Mesothelial cell of epicardium (in vitro differentiated cells): ENCODE measurements at regions not wholly inside any gene's neighbourhood (a gene's known extent, or its start where the extent isn't known, plus 50 kb on each side); places are given as distances from the start of the nearest gene placed in this dataset.

Experiments used
- DNase-seq, 2 experiments: peaks; one replicate each; pipeline ENCODE4 v3.0.0; 2021; ENCODE audit warnings: low spot score in 2 of 2; ENCODE audit not compliant: unreplicated experiment in 2 of 2
- H3K27ac Mint-ChIP-seq: 2 replicates; pipeline ENCODE4 v1.8.0; 2021; ENCODE audit warnings: mixed read lengths
- H3K27me3 Mint-ChIP-seq: 2 replicates; pipeline ENCODE4 v1.8.0; 2021; ENCODE audit warnings: low read depth, mixed read lengths
- H3K36me3 Mint-ChIP-seq: 2 replicates; pipeline ENCODE4 v1.8.0; 2021; ENCODE audit warnings: mixed read lengths
- H3K4me1 Mint-ChIP-seq: 2 replicates; pipeline ENCODE4 v1.8.0; 2021; ENCODE audit warnings: mixed read lengths
- H3K4me3 Mint-ChIP-seq: 2 replicates; pipeline ENCODE4 v1.8.0; 2021; ENCODE audit warnings: mild to moderate bottlenecking, moderate library complexity, mixed read lengths
- H3K9me3 Mint-ChIP-seq: 2 replicates; pipeline ENCODE4 v1.8.0; 2021; ENCODE audit warnings: mixed read lengths
- TF ChIP-seq, protein P1 (sequence below): fragments of 200-600 bp; sonication (generic); IDR thresholded peaks from one replicate; pipeline ENCODE4 v1.5.0; 2021; ENCODE audit warnings: antibody characterized with exemption; ENCODE audit not compliant: unreplicated experiment

DNA sequence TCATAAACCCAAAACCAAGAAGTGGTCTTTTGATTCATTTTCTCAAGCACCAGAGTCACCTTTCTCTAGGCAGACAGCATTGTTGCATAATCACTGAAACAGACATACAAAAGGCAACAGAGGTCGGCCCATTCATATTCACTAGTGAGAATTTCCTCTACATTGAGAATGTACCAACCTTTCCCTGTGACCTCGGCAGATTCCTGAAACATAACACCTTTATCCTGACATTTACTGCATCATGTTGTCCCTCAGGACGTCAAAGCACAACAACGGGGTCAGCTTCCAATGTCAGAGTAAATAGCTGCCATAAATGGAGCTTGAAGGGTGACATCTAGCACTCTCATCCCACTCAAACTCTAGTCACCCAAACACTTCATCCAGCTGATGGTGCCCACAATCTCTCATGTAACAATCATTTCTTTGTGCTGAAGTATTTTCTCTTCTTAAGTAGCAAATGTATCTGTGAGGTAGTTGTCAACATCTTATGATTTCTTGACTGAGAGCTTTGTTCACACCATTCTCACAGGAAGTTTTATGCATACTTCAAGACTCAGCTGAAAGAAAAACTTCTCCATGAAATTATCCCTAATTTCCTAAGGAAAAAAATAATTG, 802.6 kb upstream of the CHAC2 start:
- peaks cover 3% of the 10 kb centered on the region for H3K9me3 Mint-ChIP-seq
- H3K36me3 Mint-ChIP-seq = no peaks in the 10 kb centered on the region
- no peak overlapping the region for H3K4me3 Mint-ChIP-seq
- DNase-seq = no peak
- peaks cover 4% of the 10 kb centered on the region for H3K4me1 Mint-ChIP-seq
- no peaks in the 10 kb centered on the region for H3K27me3 Mint-ChIP-seq
- no peak overlapping the region for H3K27ac Mint-ChIP-seq
- TF ChIP-seq, protein P1, sequence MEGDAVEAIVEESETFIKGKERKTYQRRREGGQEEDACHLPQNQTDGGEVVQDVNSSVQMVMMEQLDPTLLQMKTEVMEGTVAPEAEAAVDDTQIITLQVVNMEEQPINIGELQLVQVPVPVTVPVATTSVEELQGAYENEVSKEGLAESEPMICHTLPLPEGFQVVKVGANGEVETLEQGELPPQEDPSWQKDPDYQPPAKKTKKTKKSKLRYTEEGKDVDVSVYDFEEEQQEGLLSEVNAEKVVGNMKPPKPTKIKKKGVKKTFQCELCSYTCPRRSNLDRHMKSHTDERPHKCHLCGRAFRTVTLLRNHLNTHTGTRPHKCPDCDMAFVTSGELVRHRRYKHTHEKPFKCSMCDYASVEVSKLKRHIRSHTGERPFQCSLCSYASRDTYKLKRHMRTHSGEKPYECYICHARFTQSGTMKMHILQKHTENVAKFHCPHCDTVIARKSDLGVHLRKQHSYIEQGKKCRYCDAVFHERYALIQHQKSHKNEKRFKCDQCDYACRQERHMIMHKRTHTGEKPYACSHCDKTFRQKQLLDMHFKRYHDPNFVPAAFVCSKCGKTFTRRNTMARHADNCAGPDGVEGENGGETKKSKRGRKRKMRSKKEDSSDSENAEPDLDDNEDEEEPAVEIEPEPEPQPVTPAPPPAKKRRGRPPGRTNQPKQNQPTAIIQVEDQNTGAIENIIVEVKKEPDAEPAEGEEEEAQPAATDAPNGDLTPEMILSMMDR = no peak

- H3K9me3 Mint-ChIP-seq = peaks cover 3% of the 10 kb centered on the region
- TF ChIP-seq, protein P1 = no peak
- no peak for DNase-seq
- no peak overlapping the region for H3K27ac Mint-ChIP-seq
- H3K4me1 Mint-ChIP-seq = peaks cover 4% of the 10 kb centered on the region
- no peak overlapping the region for H3K4me3 Mint-ChIP-seq
- H3K36me3 Mint-ChIP-seq = no peaks in the 10 kb centered on the region
- no peaks in the 10 kb centered on the region for H3K27me3 Mint-ChIP-seq
Measured at GRCh38 chr2:52961403-52961802, 806.2 kb upstream of the CHAC2 start.

- Mint-ChIP-seq H3K4me1 (peaks cover 4% of the 10 kb centered on the region), H3K27ac (no peak overlapping the region), H3K36me3 (no peaks in the 10 kb centered on the region), H3K9me3 (peaks cover 3% of the 10 kb centered on the region), H3K4me3 (no peak overlapping the region), H3K27me3 (no peaks in the 10 kb centered on the region)
- TF ChIP-seq, protein P1 = no peak
- no peak for DNase-seq
Measured at GRCh38 chr2:52960881-52961280, 806.7 kb upstream of the CHAC2 start.

DNA sequence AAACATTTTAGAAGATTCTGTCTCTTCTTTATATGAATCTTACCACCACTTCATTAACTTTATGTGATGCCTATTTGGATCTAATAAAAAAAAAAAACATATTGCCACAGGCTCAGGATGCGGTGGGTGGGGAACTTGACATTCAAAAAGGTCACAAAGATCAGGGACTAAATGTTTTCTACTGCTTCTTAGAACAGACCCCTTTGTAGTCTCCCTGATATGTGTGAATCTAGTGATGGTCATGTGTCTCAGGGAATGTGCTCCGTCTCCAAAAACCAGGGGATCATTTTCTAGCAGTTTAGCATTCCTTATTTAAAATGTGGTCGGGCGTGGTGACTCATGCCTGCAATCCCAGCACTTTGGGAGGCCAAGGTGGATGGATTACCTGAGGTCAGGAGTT, 807.8 kb upstream of the CHAC2 start:
- Mint-ChIP-seq H3K27me3 (no peaks in the 10 kb centered on the region), H3K9me3 (peaks cover 3% of the 10 kb centered on the region), H3K4me1 (peaks cover 4% of the 10 kb centered on the region), H3K36me3 (no peaks in the 10 kb centered on the region), H3K4me3 (no peak overlapping the region), H3K27ac (no peak overlapping the region)
- no peak for DNase-seq
- TF ChIP-seq, protein P1 = no peak

GRCh38 chr2:52956766-52957165, 810.8 kb upstream of the CHAC2 start:
- Mint-ChIP-seq H3K4me1 (peaks cover 4% of the 10 kb centered on the region), H3K9me3 (no peaks in the 10 kb centered on the region)

More at GRCh38 chr2:52956766-52957165, 810.8 kb upstream of the CHAC2 start:
- Mint-ChIP-seq H3K27ac (no peak overlapping the region), H3K36me3 (no peaks in the 10 kb centered on the region), H3K4me3 (no peak overlapping the region), H3K27me3 (no peaks in the 10 kb centered on the region)
- TF ChIP-seq, protein P1 = peak; percentile 38
- no peak for DNase-seq
